ENCODE measurements at regions not wholly inside any gene's neighbourhood (a gene's known extent, or its start where the extent isn't known, plus 50 kb on each side); places are given as distances from the start of the nearest gene placed in this dataset.

DNA sequence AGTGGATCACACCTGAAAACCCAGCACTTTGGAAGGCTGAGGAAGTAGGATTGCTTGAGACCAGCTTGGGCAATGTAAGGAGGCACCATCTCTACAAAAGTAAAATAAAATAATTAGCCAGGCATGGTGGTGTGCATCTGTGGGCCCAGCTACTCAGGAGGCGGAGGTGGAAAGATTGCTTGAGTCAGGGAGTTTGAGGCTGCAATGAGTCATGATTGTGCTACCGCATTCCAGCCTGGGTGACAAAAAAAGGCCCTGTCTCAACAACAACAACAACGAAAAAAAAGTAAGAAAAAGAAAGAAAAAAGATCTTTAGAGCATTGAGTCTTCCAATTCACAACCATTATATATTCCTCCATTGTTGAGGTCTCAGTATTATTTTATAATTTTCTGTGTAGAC is 192.4 kb upstream of the DPH6 start:
- ATAC-seq (peak; percentile 89), DNase-seq (ENCODE audit: low read depth, low spot score) (peak; percentile 64)
- Histone ChIP-seq H3K27me3 (ENCODE audit: insufficient read depth, low read length) (no peaks in the 10 kb centered on the region), H3K79me2 (ENCODE audit: insufficient read depth, low read length) (no peaks in the 10 kb centered on the region), H3K4me3 (replicated peaks in 1 of 2; ENCODE audit: low read depth in 1 of 2, low read length in 2 of 2) (no peak overlapping the region), H4K20me1 (ENCODE audit: insufficient read depth) (no peaks in the 10 kb centered on the region), H3K4me2 (ENCODE audit: low read length) (peak overlapping the region; percentile 52), H3K36me3 (ENCODE audit: control insufficient read depth in 1 of 2, insufficient read depth in 2 of 2, low read length in 2 of 2) (no peaks in the 10 kb centered on the region), H3K9me2 (ENCODE audit: insufficient read depth) (no peaks in the 10 kb centered on the region), H3K9ac (ENCODE audit: low read length) (no peak overlapping the region), H3K4me1 (ENCODE audit: control insufficient read depth in 1 of 2, insufficient read depth in 2 of 2, low read length in 2 of 2) (peaks cover 16 to 20% of the 10 kb centered on the region in 2 experiments), H3K9me3 (ENCODE audit: control insufficient read depth in 1 of 2, insufficient read depth in 1 of 2, low read depth in 1 of 2, low read length in 2 of 2) (no peaks in the 10 kb centered on the region), H2AFZ (ENCODE audit: low read depth, low read length, poor library complexity, severe bottlenecking) (peak overlapping the region; percentile 84), H3K27ac (ENCODE audit: low read depth, low read length) (no peak overlapping the region; the same call in 1 of the 2 replicates)
- intact Hi-C loops (cut with micrococcal nuclease) = no loop called here
- BruUV-seq (replicated peaks) = no TSS peak
- ChIA-PET CTCF (interaction anchor here (1.0 to 3.4 kb wide), 2 partner anchors 11 to 14 kb away, joined by 4 to 34 read pairs; no protein-coding TSS in a partner anchor), RAD21 (ENCODE audit: low non-redundant PET in 1 of 2, low total read pairs in 2 of 2, uncharacterized antibody in 2 of 2, unreplicated experiment in 2 of 2) (interaction anchor here (0.7 to 1.5 kb wide), 3 partner anchors 13 to 449 kb away, joined by 3 read pairs; no protein-coding TSS in a partner anchor), POLR2A (no interaction called here)
- TF ChIP-seq REST (IDR thresholded peaks at IDR 0.05; ENCODE audit: low read depth) = no peak
- TF ChIP-seq MAX (IDR thresholded peaks at IDR 0.05) = no peak
- no peak for TF ChIP-seq CEBPB (IDR thresholded peaks at IDR 0.05; ENCODE audit: low read depth)
- TF ChIP-seq ATF3 (IDR thresholded peaks at IDR 0.05) = no peak
- TF ChIP-seq SRF (IDR thresholded peaks at IDR 0.05; ENCODE audit: low read depth) = no peak
- TF ChIP-seq ELF1 (IDR thresholded peaks at IDR 0.05; ENCODE audit: borderline replicate concordance, low read depth) = peak; percentile 35
- TF ChIP-seq ZNF274 (IDR thresholded peaks at IDR 0.05; ENCODE audit: low read depth, low read length) = no peak
- no peak for TF ChIP-seq EGR1 (IDR thresholded peaks at IDR 0.05; ENCODE audit: low read depth)
- no peak for TF ChIP-seq TCF7L2 (IDR thresholded peaks at IDR 0.05; ENCODE audit: borderline replicate concordance, extremely low read depth, insufficient read depth, insufficient read length)
- no peak for TF ChIP-seq SP1 (IDR thresholded peaks at IDR 0.05; ENCODE audit: low read depth)
- TF ChIP-seq POLR2A (IDR thresholded peaks at IDR 0.05; ENCODE audit: borderline replicate concordance, extremely low read depth, insufficient read depth, insufficient read length) = no peak
- TF ChIP-seq CBX3 (IDR thresholded peaks at IDR 0.05; ENCODE audit: low read depth) = peak; percentile 51; the same call in 1 of the 2 replicates
- no peak; the same call in 1 of the 2 replicates for TF ChIP-seq ZFX (IDR thresholded peaks at IDR 0.05)
- peak; percentile 53 for TF ChIP-seq FOSL1 (IDR thresholded peaks at IDR 0.05; ENCODE audit: low read depth)
- TF ChIP-seq JUND (IDR thresholded peaks at IDR 0.05) = peak; percentile 37; the same call in 1 of the 2 replicates
- no peak for TF ChIP-seq YY1 (IDR thresholded peaks at IDR 0.05; ENCODE audit: extremely low read depth, insufficient replicate concordance, low read depth, low read length)

Data from HCT116 (cell line).